H1 (cell line): ENCODE measurements at regions not wholly inside any gene's neighbourhood (a gene's known extent, or its start where the extent isn't known, plus 50 kb on each side); places are given as distances from the start of the nearest gene placed in this dataset.

Experiments
- CBX5 ChIP-seq: fragments of 300-800, 300-1000 bp; sonication (generic); IDR thresholded peaks from 2 replicates; pipeline ENCODE4 v1.7.1; 2016; ENCODE audit warnings: antibody characterized with exemption, low read length, low read depth
- EP300 ChIP-seq, 2 experiments: IDR thresholded peaks; 1 replicate in 1 of 2; 2 replicates in 1 of 2; pipeline ENCODE4 v1.6.1; 2011 to 2012; ENCODE audit warnings: low read depth in 2 of 2, low read length in 2 of 2, mild to moderate bottlenecking in 2 of 2, borderline replicate concordance in 1 of 2, inconsistent platforms in 1 of 2, moderate library complexity in 1 of 2
- GABPA ChIP-seq: IDR thresholded peaks from 2 replicates; pipeline ENCODE4 v1.6.1; 2011; ENCODE audit warnings: mild to moderate bottlenecking, low read length, moderate library complexity, borderline replicate concordance; ENCODE audit not compliant: insufficient read depth
- POLR2AphosphoS5 ChIP-seq: IDR thresholded peaks from 2 replicates; pipeline ENCODE4 v1.6.1; 2011; ENCODE audit warnings: low read depth, low read length

DNA sequence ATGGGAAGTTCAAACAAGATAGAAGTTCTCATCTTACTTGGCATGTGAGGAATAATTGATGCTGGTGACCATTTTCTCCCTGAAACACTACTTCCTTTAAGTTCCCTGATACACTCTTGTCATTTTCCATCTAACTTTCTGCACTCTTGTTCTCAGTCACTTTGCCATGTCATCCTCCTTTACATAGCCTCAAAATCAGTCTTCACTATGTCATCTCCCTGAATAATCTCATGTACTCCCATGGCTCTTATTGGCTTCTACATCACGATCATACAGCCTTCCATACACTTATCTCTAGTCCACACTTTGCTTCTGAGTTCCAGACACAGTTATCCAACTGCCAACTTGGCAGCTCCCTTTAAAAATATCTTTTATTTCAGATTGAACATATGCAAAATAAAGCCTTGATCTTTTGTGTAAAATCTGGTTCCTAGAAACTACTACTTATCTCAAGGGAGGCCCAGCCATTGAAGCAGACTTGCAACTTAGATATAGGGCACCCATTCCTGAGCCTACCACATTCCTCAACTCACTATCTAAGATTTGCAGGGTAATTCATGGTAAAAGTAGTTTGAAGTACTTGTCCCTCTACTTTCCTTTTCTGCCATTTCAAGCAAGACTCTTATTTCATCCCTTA lies 1070.2 kb upstream of the NXPH2 start (continued):
- no peak for TF ChIP-seq EP300 (IDR thresholded peaks at IDR 0.05; ENCODE audit: borderline replicate concordance in 1 of 2, low read depth in 2 of 2, low read length in 2 of 2)
- TF ChIP-seq CBX5 = no peak
- TF ChIP-seq GABPA = no peak
- TF ChIP-seq POLR2AphosphoS5 = no peak
